ENCODE measurements at regions not wholly inside any gene's neighbourhood (a gene's known extent, or its start where the extent isn't known, plus 50 kb on each side); places are given as distances from the start of the nearest gene placed in this dataset.

DNA sequence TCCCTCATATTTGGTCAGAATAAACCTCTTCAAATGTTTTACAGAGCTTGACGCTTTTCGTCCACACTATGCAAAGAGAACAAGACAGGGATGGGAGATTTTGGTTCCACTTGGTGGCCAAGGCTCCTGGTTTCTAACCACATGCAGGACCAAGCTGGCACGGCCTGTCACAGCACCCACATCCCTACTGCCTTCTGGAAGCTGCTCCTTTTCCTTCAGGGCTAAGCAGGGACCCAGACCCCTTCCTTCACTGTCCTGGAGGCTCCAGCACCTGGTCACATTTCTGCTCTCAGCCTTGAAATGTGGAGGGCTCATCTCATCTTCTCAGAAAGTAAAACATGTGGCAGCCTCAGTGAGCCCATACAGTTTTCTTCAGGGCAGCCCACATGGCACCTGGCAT lies 50.4 kb upstream of the ARHGEF7 start:
- TF ChIP-seq, protein P1, sequence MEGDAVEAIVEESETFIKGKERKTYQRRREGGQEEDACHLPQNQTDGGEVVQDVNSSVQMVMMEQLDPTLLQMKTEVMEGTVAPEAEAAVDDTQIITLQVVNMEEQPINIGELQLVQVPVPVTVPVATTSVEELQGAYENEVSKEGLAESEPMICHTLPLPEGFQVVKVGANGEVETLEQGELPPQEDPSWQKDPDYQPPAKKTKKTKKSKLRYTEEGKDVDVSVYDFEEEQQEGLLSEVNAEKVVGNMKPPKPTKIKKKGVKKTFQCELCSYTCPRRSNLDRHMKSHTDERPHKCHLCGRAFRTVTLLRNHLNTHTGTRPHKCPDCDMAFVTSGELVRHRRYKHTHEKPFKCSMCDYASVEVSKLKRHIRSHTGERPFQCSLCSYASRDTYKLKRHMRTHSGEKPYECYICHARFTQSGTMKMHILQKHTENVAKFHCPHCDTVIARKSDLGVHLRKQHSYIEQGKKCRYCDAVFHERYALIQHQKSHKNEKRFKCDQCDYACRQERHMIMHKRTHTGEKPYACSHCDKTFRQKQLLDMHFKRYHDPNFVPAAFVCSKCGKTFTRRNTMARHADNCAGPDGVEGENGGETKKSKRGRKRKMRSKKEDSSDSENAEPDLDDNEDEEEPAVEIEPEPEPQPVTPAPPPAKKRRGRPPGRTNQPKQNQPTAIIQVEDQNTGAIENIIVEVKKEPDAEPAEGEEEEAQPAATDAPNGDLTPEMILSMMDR (IDR thresholded peaks at IDR 0.05 in 8 of 11, conservative IDR thresholded peaks at IDR 0.05 in 3 of 11) = no peak
- no peak for TF ChIP-seq POLR2AphosphoS5 (IDR thresholded peaks at IDR 0.05)
